Sigmoid colon (tissue), 4 donors: ENCODE measurements at regions not wholly inside any gene's neighbourhood (a gene's known extent, or its start where the extent isn't known, plus 50 kb on each side); places are given as distances from the start of the nearest gene placed in this dataset.

Source experiments
- CTCF ChIP-seq, 4 experiments: fragments of 450-650 bp in 3 of 4; fragments of 200-600 bp in 1 of 4; IDR thresholded peaks; one replicate each; pipeline ENCODE4 v1.5.1; 2016 to 2019; ENCODE audit warnings: antibody characterized with exemption in 4 of 4, mild to moderate bottlenecking in 3 of 4, moderate library complexity in 2 of 4
- EP300 ChIP-seq, 4 donors: sonication (generic); formaldehyde crosslinking; IDR thresholded peaks; one replicate each; pipeline ENCODE4 v1.6.1; 2017; ENCODE audit warnings: antibody characterized with exemption in 4 of 4
- POLR2A ChIP-seq, 2 donors: fragments of 450-650 bp; IDR thresholded peaks; one replicate each; pipeline ENCODE4 v1.6.1; 2016; ENCODE audit warnings: antibody characterized with exemption in 2 of 2, mild to moderate bottlenecking in 2 of 2, moderate library complexity in 2 of 2
- POLR2AphosphoS5 ChIP-seq, 4 donors: sonication (generic); formaldehyde crosslinking; IDR thresholded peaks; one replicate each; pipeline ENCODE4 v1.6.1; 2017; ENCODE audit warnings: antibody characterized with exemption in 4 of 4

DNA sequence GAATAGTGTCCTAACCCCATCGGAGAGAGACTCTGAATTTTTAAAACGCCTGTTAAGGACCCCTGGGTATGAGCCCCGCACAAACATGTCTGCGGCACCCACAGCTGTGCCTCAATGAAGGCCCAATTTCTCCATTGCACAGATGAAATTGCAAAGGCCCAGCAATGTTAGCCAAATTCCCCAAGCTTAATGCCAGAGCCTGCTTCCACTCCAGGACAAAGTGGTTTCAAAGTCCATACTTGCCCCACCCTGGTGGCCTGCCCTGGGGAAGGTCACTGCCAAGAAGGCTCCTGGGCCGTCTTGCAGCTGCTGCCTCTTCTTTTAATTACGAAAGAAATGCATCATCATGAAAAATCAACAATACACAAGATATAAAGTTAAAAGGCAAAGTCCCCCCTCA, 1179.7 kb downstream of the VRK1 start:
- TF ChIP-seq CTCF (IDR thresholded peaks at IDR 0.05) (no peak), POLR2AphosphoS5 (IDR thresholded peaks at IDR 0.05) (no peak), POLR2A (IDR thresholded peaks at IDR 0.05) (no peak), EP300 (IDR thresholded peaks at IDR 0.05) (no peak)
